Gastrocnemius medialis (tissue), 4 donors: ENCODE measurements at regions not wholly inside any gene's neighbourhood (a gene's known extent, or its start where the extent isn't known, plus 50 kb on each side); places are given as distances from the start of the nearest gene placed in this dataset.

Experiments used
- CTCF ChIP-seq, 5 experiments: fragments of 450-650 bp in 3 of 5; fragments of 200-600 bp in 2 of 5; sonication (generic) in 2 of 5; IDR thresholded peaks in 4 of 5; conservative IDR thresholded peaks in 1 of 5; 1 replicate in 4 of 5; 2 replicates in 1 of 5; pipeline ENCODE4 v1.5.1; 2016 to 2019; ENCODE audit warnings: antibody characterized with exemption in 5 of 5, mild to moderate bottlenecking in 3 of 5, moderate library complexity in 3 of 5
- POLR2A ChIP-seq, 2 donors: fragments of 450-650 bp; IDR thresholded peaks; one replicate each; pipeline ENCODE4 v1.6.1; 2017; ENCODE audit warnings: antibody characterized with exemption in 2 of 2, mild to moderate bottlenecking in 2 of 2, moderate library complexity in 2 of 2

DNA sequence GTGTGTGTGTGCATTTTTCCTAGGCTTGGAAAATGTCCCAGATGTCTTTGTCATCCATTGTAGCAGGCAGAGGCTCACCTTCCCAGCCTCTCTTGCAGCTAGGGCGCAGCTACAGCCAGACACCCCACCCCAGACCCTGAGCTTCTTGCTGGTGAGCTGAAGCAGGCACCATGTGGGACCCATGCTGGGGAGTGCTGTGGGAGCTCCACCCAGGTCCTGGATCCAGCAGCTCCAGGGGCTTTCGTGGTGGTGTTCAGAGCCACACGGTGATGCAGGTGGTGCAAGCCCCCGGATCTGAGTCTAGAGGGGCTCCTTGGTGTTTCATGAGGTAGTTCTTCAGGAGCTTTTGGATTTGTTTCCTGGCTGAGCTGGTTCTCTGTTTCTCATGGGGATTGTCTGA is 56.0 kb upstream of the ZFP64 start:
- TF ChIP-seq POLR2A (IDR thresholded peaks at IDR 0.05) (no peak), CTCF (IDR thresholded peaks at IDR 0.05 in 4 of 5, conservative IDR thresholded peaks at IDR 0.05 in 1 of 5) (no peak)
